ENCODE measurements at regions not wholly inside any gene's neighbourhood (a gene's known extent, or its start where the extent isn't known, plus 50 kb on each side); places are given as distances from the start of the nearest gene placed in this dataset.

- DNase-seq, result no peak
These were observed 76.7 kb upstream of the RAPGEF4 start for GRCh38 chr2:172658945-172659344.

- no peak for DNase-seq
These were observed 73.5 kb upstream of the RAPGEF4 start for GRCh38 chr2:172662099-172662498.

- DNase-seq, result no peak
These were observed 70.9 kb upstream of the RAPGEF4 start for GRCh38 chr2:172664766-172665165.

GRCh38 chr2:172667581-172668325, 67.9 kb upstream of the RAPGEF4 start:
- DNase-seq, result no peak

GRCh38 chr2:172671501-172671900, 64.1 kb upstream of the RAPGEF4 start:
- DNase-seq, result no peak

GRCh38 chr2:172672114-172672513, 63.5 kb upstream of the RAPGEF4 start:
- DNase-seq, result no peak

GRCh38 chr2:172673056-172673683, 62.5 kb upstream of the RAPGEF4 start:
- no peak for DNase-seq

GRCh38 chr2:172674034-172674967, 61.3 kb upstream of the RAPGEF4 start:
- peak; percentile 42 for DNase-seq

GRCh38 chr2:172674968-172675303, 60.7 kb upstream of the RAPGEF4 start:
- no peak for DNase-seq

- DNase-seq, result no peak
These were observed 58.3 kb upstream of the RAPGEF4 start for GRCh38 chr2:172677363-172677762.

- DNase-seq, result no peak
These were observed 55.1 kb upstream of the RAPGEF4 start for GRCh38 chr2:172680436-172681068.

- no peak for DNase-seq
These were observed 50.2 kb upstream of the RAPGEF4 start for GRCh38 chr2:172685467-172685866.

All from CD4-positive, alpha-beta T cell treated with Interleukin-6 for 4 hours (primary cell).